Parathyroid adenoma (tissue), 2 donors: ENCODE measurements at regions not wholly inside any gene's neighbourhood (a gene's known extent, or its start where the extent isn't known, plus 50 kb on each side); places are given as distances from the start of the nearest gene placed in this dataset.

Source experiments
- H2AFZ ChIP-seq: fragments of 300-600 bp; sonication (generic); one replicate; pipeline ENCODE4 v1.7.0; 2017; ENCODE audit warnings: antibody characterized with exemption, mild to moderate bottlenecking
- H3K27ac ChIP-seq: fragments of 300-600 bp; sonication (generic); one replicate; pipeline ENCODE4 v1.7.0; 2017
- H3K27me3 ChIP-seq: fragments of 300-600 bp; sonication (generic); one replicate; pipeline ENCODE4 v1.7.0; 2017; ENCODE audit warnings: low read length; ENCODE audit not compliant: control insufficient read depth, insufficient read depth
- H3K36me3 ChIP-seq: fragments of 300-600 bp; sonication (generic); one replicate; pipeline ENCODE4 v1.7.0; 2017; ENCODE audit warnings: low read length; ENCODE audit not compliant: control insufficient read depth, insufficient read depth
- H3K4me1 ChIP-seq: fragments of 300-600 bp; sonication (generic); one replicate; pipeline ENCODE4 v1.7.0; 2017; ENCODE audit warnings: control low read depth
- H3K4me2 ChIP-seq: fragments of 300-600 bp; sonication (generic); one replicate; pipeline ENCODE4 v1.7.0; 2017; ENCODE audit warnings: low read length
- H3K4me3 ChIP-seq: fragments of 300-600 bp; sonication (generic); one replicate; pipeline ENCODE4 v1.7.0; 2017; ENCODE audit warnings: low read depth, low read length
- H3K79me2 ChIP-seq: fragments of 300-600 bp; sonication (generic); one replicate; pipeline ENCODE4 v1.7.0; 2017; ENCODE audit warnings: control low read depth
- H3K9ac ChIP-seq: fragments of 300-600 bp; sonication (generic); one replicate; pipeline ENCODE4 v1.7.0; 2017; ENCODE audit warnings: mild to moderate bottlenecking
- H3K9me3 ChIP-seq: fragments of 300-600 bp; sonication (generic); one replicate; pipeline ENCODE4 v1.7.0; 2017; ENCODE audit warnings: low read length; ENCODE audit not compliant: control insufficient read depth
- TF ChIP-seq, protein P1 (sequence below): fragments of 300-600 bp; sonication (generic); IDR thresholded peaks from one replicate; pipeline ENCODE4 v1.7.0; 2017; ENCODE audit warnings: antibody characterized with exemption, mild to moderate bottlenecking
- donor health status: primary hyperparathyroidism.

DNA sequence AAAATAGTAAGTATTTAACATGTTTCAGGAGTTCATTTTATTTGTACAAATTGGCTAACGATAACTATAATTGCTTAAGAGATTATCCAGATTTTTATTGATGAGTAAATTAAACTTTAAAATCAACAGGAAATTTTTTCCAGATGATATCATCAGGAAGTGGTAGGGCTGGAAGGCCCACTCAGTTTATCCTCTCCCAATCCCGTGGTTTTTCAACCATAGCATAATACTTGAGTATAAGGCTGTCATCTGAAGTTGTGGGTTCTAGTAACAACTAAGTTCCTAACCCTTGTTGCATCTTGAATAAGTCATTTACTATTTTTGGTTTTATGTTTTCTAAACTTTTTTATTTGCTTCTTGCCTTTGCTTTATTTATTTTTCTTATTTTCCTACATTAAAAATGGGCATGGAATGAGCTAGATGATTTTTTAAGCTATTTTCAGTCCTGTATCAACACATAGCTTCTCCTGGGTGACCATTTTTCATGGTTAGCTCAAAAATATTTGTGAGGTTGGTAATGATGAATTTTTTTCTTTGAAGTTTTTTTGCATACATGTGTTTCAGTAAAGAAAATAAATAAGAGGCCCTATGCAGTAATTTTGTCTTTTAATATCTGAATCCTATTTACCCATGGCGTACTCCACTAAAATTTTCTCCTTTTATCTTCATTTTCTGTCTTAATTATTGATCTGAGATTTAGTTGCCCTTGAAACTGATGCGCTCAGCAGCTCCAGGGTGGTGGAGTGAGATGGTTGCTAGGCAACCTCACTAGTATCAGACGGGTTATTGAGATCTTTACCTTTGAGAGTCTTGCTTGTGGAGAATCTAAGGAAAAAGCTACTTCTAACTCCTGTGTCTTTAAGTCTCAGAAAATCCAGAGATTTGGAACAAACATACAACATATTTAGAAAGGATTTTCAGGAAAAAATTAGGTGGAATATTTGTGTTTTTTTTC lies 452.0 kb upstream of the CCDC179 start:
- Histone ChIP-seq H3K27me3 (no peaks in the 10 kb centered on the region), H3K79me2 (no peaks in the 10 kb centered on the region), H3K4me1 (no peaks in the 10 kb centered on the region), H3K9me3 (no peaks in the 10 kb centered on the region), H2AFZ (no peak overlapping the region), H3K27ac (no peak overlapping the region), H3K4me2 (no peak overlapping the region), H3K36me3 (no peaks in the 10 kb centered on the region), H3K4me3 (no peak overlapping the region), H3K9ac (no peak overlapping the region)
- TF ChIP-seq, protein P1, sequence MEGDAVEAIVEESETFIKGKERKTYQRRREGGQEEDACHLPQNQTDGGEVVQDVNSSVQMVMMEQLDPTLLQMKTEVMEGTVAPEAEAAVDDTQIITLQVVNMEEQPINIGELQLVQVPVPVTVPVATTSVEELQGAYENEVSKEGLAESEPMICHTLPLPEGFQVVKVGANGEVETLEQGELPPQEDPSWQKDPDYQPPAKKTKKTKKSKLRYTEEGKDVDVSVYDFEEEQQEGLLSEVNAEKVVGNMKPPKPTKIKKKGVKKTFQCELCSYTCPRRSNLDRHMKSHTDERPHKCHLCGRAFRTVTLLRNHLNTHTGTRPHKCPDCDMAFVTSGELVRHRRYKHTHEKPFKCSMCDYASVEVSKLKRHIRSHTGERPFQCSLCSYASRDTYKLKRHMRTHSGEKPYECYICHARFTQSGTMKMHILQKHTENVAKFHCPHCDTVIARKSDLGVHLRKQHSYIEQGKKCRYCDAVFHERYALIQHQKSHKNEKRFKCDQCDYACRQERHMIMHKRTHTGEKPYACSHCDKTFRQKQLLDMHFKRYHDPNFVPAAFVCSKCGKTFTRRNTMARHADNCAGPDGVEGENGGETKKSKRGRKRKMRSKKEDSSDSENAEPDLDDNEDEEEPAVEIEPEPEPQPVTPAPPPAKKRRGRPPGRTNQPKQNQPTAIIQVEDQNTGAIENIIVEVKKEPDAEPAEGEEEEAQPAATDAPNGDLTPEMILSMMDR: no peak

DNA sequence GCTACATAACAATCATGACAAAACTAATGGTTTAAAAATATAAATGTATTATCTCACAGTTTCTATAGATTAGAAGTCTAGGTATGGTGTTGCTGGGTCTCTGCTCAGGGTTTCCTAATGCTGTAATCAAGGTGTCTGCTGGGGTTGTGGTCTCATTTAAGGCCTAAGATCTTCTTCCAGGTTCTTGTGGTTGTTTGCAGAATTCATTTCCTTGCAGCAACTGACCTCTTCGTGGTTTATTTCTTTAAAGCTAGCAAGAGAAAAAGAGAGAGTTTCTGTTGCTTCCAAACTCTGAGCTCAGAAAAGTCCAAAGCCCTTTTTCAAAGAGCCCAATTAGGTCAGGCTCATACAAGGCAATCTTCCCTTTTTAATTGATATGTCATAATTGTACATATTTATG lies 452.7 kb upstream of the CCDC179 start:
- Histone ChIP-seq H3K79me2 (no peaks in the 10 kb centered on the region), H3K4me3 (no peak overlapping the region), H3K36me3 (no peaks in the 10 kb centered on the region), H3K9ac (no peak overlapping the region), H2AFZ (peak overlapping the region; percentile 56), H3K9me3 (no peaks in the 10 kb centered on the region), H3K4me1 (no peaks in the 10 kb centered on the region), H3K4me2 (no peak overlapping the region), H3K27me3 (no peaks in the 10 kb centered on the region), H3K27ac (no peak overlapping the region)
- TF ChIP-seq, protein P1: no peak

DNA sequence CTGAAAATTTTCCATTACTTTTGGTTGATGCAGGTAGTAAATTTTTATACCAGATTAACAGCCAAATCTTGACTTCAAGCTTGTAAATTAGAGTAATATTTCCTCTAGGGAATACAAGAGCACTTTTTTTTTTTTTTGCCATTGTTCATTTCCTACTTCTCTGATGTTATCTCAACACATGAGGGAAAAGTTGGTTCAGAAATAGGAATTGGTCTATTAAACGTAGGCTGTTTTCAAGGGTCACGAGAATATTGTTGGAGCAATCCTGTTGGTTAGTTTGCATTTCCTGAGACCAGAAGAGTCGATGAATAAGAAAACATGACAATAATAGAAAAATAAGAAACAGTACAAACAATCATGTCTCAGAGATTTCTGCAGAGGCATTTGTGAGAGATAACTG lies 453.9 kb upstream of the CCDC179 start:
- no peaks in the 10 kb centered on the region for H3K27me3 ChIP-seq
- H3K9ac ChIP-seq: no peak overlapping the region
- no peak overlapping the region for H2AFZ ChIP-seq
- no peaks in the 10 kb centered on the region for H3K36me3 ChIP-seq
- H3K4me2 ChIP-seq: no peak overlapping the region
- no peaks in the 10 kb centered on the region for H3K79me2 ChIP-seq
- no peaks in the 10 kb centered on the region for H3K4me1 ChIP-seq
- H3K27ac ChIP-seq: no peak overlapping the region
- TF ChIP-seq, protein P1: no peak
- no peak overlapping the region for H3K4me3 ChIP-seq
- no peaks in the 10 kb centered on the region for H3K9me3 ChIP-seq

DNA sequence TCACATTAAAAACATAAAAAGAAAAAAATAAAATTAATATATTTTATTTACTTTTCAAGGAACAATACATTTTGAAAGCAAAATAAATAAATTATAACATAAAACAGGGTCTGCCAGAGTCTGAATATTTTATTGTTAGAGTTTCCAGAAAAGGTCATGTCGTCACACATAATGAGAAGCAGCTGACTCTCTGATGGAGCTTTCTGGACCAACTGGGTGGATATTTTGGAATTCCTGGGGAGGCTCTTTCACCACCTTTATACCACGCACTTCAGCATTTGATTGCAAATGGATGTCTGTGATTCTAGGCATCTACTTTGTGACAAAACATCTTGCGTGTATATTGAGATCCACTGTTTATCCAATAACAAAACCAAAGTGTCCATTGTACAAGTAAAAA lies 455.0 kb upstream of the CCDC179 start:
- H3K9me3 ChIP-seq: no peaks in the 10 kb centered on the region
- no peak overlapping the region for H2AFZ ChIP-seq
- no peak overlapping the region for H3K4me3 ChIP-seq
- no peak overlapping the region for H3K9ac ChIP-seq
- no peak overlapping the region for H3K27ac ChIP-seq
- H3K4me1 ChIP-seq: no peaks in the 10 kb centered on the region
- TF ChIP-seq, protein P1: no peak
- no peaks in the 10 kb centered on the region for H3K79me2 ChIP-seq
- no peaks in the 10 kb centered on the region for H3K36me3 ChIP-seq
- H3K27me3 ChIP-seq: no peaks in the 10 kb centered on the region
- H3K4me2 ChIP-seq: no peak overlapping the region

DNA sequence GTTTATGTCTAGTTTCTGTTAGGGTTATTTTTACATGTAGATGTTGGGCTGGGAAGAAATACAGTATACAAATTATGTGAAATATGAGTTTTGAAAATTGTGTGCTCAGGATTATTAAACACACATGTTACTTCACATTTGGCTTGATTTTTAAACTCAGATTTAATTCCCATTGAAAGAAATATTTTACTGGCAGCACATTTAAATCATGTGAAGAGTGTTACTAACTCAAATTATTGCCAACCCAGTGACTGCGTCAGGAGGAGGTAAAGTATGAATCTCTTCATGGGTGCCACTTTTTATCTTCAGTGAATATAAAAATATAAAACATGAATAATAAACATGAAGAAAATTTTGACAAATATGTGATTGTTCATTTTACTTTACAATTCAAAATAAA lies 457.5 kb upstream of the CCDC179 start:
- H3K79me2 ChIP-seq: no peaks in the 10 kb centered on the region
- TF ChIP-seq, protein P1: no peak
- H3K27me3 ChIP-seq: no peaks in the 10 kb centered on the region
- no peak overlapping the region for H3K9ac ChIP-seq
- H3K27ac ChIP-seq: no peak overlapping the region
- no peaks in the 10 kb centered on the region for H3K36me3 ChIP-seq
- no peak overlapping the region for H3K4me2 ChIP-seq
- no peak overlapping the region for H2AFZ ChIP-seq
- H3K4me1 ChIP-seq: no peaks in the 10 kb centered on the region
- H3K9me3 ChIP-seq: no peaks in the 10 kb centered on the region
- no peak overlapping the region for H3K4me3 ChIP-seq
